ENCODE measurements at regions not wholly inside any gene's neighbourhood (a gene's known extent, or its start where the extent isn't known, plus 50 kb on each side); places are given as distances from the start of the nearest gene placed in this dataset.

DNA sequence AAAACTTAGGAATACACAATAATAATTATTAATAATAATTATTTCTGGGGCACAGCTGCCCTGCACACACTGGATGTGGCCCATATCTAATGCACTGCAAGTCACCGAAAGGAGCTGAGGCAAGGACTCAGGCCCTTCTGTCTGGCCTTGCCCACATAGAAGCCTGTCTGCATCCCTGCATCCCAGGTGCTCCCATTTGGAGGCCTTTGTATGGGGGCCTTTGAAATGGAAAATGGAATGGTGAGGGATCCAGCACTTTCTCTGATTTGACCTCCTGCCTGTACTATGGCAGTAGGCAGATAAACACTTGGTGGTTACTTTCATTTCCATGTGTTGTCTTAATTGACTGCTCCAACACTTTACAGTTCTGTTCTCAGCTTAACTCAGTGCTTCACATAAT is 75.7 kb upstream of the PTCHD4 start:
- TF ChIP-seq POLR2A (IDR thresholded peaks at IDR 0.05; ENCODE audit: low read depth, low read length) (no peak), TAF1 (IDR thresholded peaks at IDR 0.05; ENCODE audit: borderline replicate concordance, low read depth, low read length) (no peak)
